GM19239 (cell line): ENCODE measurements at regions not wholly inside any gene's neighbourhood (a gene's known extent, or its start where the extent isn't known, plus 50 kb on each side); places are given as distances from the start of the nearest gene placed in this dataset.

Experiments used
- DNase-seq: peaks from one replicate; pipeline ENCODE4 v3.0.0; 2011; ENCODE audit warnings: low spot score; ENCODE audit not compliant: insufficient read length
- FAIRE-seq: peaks from 2 replicates; lab custom pipeline; 2011; peaks lifted over from hg19 to GRCh38; lab: Jason Lieb, UNC

- FAIRE-seq (no peak), DNase-seq (no peak)
Measured at GRCh38 chr13:76472916-76473315, 413.3 kb downstream of the KCTD12 start.

- FAIRE-seq, result no peak
- no peak for DNase-seq
Measured at GRCh38 chr13:76471486-76471885, 414.7 kb downstream of the KCTD12 start.

GRCh38 chr13:76470991-76471390 is 415.2 kb downstream of the KCTD12 start:
- DNase-seq (no peak), FAIRE-seq (no peak)

- DNase-seq (no peak), FAIRE-seq (no peak)
Measured at GRCh38 chr13:76466043-76466442, 420.2 kb downstream of the KCTD12 start.

GRCh38 chr13:76463314-76463713 is 422.9 kb downstream of the KCTD12 start:
- FAIRE-seq (no peak), DNase-seq (no peak)

- FAIRE-seq, result no peak
- no peak for DNase-seq
Measured at GRCh38 chr13:76461999-76462398, 424.2 kb downstream of the KCTD12 start.

GRCh38 chr13:76461484-76461883 is 424.7 kb downstream of the KCTD12 start:
- FAIRE-seq (no peak), DNase-seq (no peak)

- no peak for DNase-seq
- no peak for FAIRE-seq
Measured at GRCh38 chr13:76459863-76460262, 426.3 kb downstream of the KCTD12 start.

- DNase-seq, result no peak
- FAIRE-seq, result no peak
Measured at GRCh38 chr13:76455960-76456359, 430.2 kb downstream of the KCTD12 start.

GRCh38 chr13:76454991-76455390 is 431.2 kb downstream of the KCTD12 start:
- FAIRE-seq (no peak), DNase-seq (no peak)

GRCh38 chr13:76449716-76450115 is 436.5 kb downstream of the KCTD12 start:
- FAIRE-seq, result no peak
- no peak for DNase-seq

- FAIRE-seq (no peak), DNase-seq (no peak)
Measured at GRCh38 chr13:76446191-76446590, 440.0 kb downstream of the KCTD12 start.

GRCh38 chr13:76440568-76440967 is 445.6 kb downstream of the KCTD12 start:
- DNase-seq (peak; percentile 1), FAIRE-seq (peak; percentile 28)

GRCh38 chr13:76439546-76439945 is 446.7 kb downstream of the KCTD12 start:
- FAIRE-seq (no peak), DNase-seq (no peak)

- FAIRE-seq (no peak), DNase-seq (no peak)
Measured at GRCh38 chr13:76438050-76438449, 448.2 kb downstream of the KCTD12 start.

- DNase-seq, result no peak
Measured at GRCh38 chr13:76425935-76426334, 460.3 kb downstream of the KCTD12 start.

GRCh38 chr13:76421011-76421410 is 465.2 kb downstream of the KCTD12 start:
- no peak for DNase-seq
- no peak for FAIRE-seq

More at GRCh38 chr13:76425935-76426334, 460.3 kb downstream of the KCTD12 start:
- no peak for FAIRE-seq

- no peak for DNase-seq
- FAIRE-seq, result no peak
Measured at GRCh38 chr13:76418404-76418803, 467.8 kb downstream of the KCTD12 start.

- DNase-seq (no peak), FAIRE-seq (no peak)
Measured at GRCh38 chr13:76414320-76414719, 471.9 kb downstream of the KCTD12 start.

GRCh38 chr13:76406243-76406642 is 480.0 kb downstream of the KCTD12 start:
- DNase-seq (no peak), FAIRE-seq (no peak)

GRCh38 chr13:76398425-76398824 is 487.8 kb downstream of the KCTD12 start:
- DNase-seq (no peak), FAIRE-seq (no peak)

GRCh38 chr13:76397413-76397812 is 488.8 kb downstream of the KCTD12 start:
- FAIRE-seq, result no peak

GRCh38 chr13:76389321-76389720 is 496.9 kb downstream of the KCTD12 start:
- no peak for FAIRE-seq

More at GRCh38 chr13:76397413-76397812, 488.8 kb downstream of the KCTD12 start:
- DNase-seq, result no peak

More at GRCh38 chr13:76389321-76389720, 496.9 kb downstream of the KCTD12 start:
- DNase-seq, result no peak
